ENCODE measurements at regions not wholly inside any gene's neighbourhood (a gene's known extent, or its start where the extent isn't known, plus 50 kb on each side); places are given as distances from the start of the nearest gene placed in this dataset.

GRCh38 chr14:53628261-53628660 is 328.4 kb downstream of the BMP4 start:
- no peaks in the 10 kb centered on the region for H3K36me3 ChIP-seq (ENCODE audit: control insufficient read depth, low read length)
- no peaks in the 10 kb centered on the region for H3K9me2 ChIP-seq (replicated peaks; ENCODE audit: control insufficient read depth, low read length)
- H3K4me2 ChIP-seq (ENCODE audit: low read length), result no peak overlapping the region
- H3F3A ChIP-seq (ENCODE audit: control insufficient read depth, insufficient read depth), result no peaks in the 10 kb centered on the region
- H4K20me1 ChIP-seq (ENCODE audit: control insufficient read depth, insufficient read depth, low read depth, low read length), result no peaks in the 10 kb centered on the region
- H3K4me1 ChIP-seq (ENCODE audit: control insufficient read depth, low read length), result no peaks in the 10 kb centered on the region
- TF ChIP-seq EZH2phosphoT487 (IDR thresholded peaks at IDR 0.05; ENCODE audit: borderline replicate concordance, low read length) (no peak), CTCF (IDR thresholded peaks at IDR 0.05; ENCODE audit: low read depth, low read length, poor library complexity, severe bottlenecking) (no peak)
- no peaks in the 10 kb centered on the region for H3K9me3 ChIP-seq (ENCODE audit: control insufficient read depth, insufficient read depth, low read length)
- no peak overlapping the region for H3K4me3 ChIP-seq (ENCODE audit: low read length)
- no peak overlapping the region for H3K27ac ChIP-seq (ENCODE audit: low read depth, low read length)
- H3K27me3 ChIP-seq (ENCODE audit: control insufficient read depth, low read length), result no peaks in the 10 kb centered on the region
- no peaks in the 10 kb centered on the region for H3K79me2 ChIP-seq (ENCODE audit: control insufficient read depth, low read length)

- Histone ChIP-seq H3K9me2 (replicated peaks; ENCODE audit: control insufficient read depth, low read length) (no peaks in the 10 kb centered on the region), H3F3A (ENCODE audit: control insufficient read depth, insufficient read depth) (no peaks in the 10 kb centered on the region), H4K20me1 (ENCODE audit: control insufficient read depth, insufficient read depth, low read depth, low read length) (no peaks in the 10 kb centered on the region), H3K27me3 (ENCODE audit: control insufficient read depth, low read length) (no peaks in the 10 kb centered on the region), H3K9me3 (ENCODE audit: control insufficient read depth, insufficient read depth, low read length) (no peaks in the 10 kb centered on the region), H3K27ac (ENCODE audit: low read depth, low read length) (no peak overlapping the region), H3K79me2 (ENCODE audit: control insufficient read depth, low read length) (no peaks in the 10 kb centered on the region), H3K4me1 (ENCODE audit: control insufficient read depth, low read length) (peaks cover under 1% of the 10 kb centered on the region), H3K4me3 (ENCODE audit: low read length) (no peak overlapping the region), H3K4me2 (ENCODE audit: low read length) (no peak overlapping the region), H3K36me3 (ENCODE audit: control insufficient read depth, low read length) (no peaks in the 10 kb centered on the region)
- TF ChIP-seq CTCF (IDR thresholded peaks at IDR 0.05; ENCODE audit: low read depth, low read length, poor library complexity, severe bottlenecking) (no peak), EZH2phosphoT487 (IDR thresholded peaks at IDR 0.05; ENCODE audit: borderline replicate concordance, low read length) (no peak)
These were observed 329.9 kb downstream of the BMP4 start for GRCh38 chr14:53626761-53627160.

- no peak overlapping the region for H3K27ac ChIP-seq (ENCODE audit: low read depth, low read length)
- no peak overlapping the region for H3K4me3 ChIP-seq (ENCODE audit: low read length)
- H3K4me2 ChIP-seq (ENCODE audit: low read length), result no peak overlapping the region
- H3K9me3 ChIP-seq (ENCODE audit: control insufficient read depth, insufficient read depth, low read length), result no peaks in the 10 kb centered on the region
- no peaks in the 10 kb centered on the region for H3K79me2 ChIP-seq (ENCODE audit: control insufficient read depth, low read length)
- peaks cover 11% of the 10 kb centered on the region for H3K4me1 ChIP-seq (ENCODE audit: control insufficient read depth, low read length)
- no peaks in the 10 kb centered on the region for H3K27me3 ChIP-seq (ENCODE audit: control insufficient read depth, low read length)
- no peaks in the 10 kb centered on the region for H3K9me2 ChIP-seq (replicated peaks; ENCODE audit: control insufficient read depth, low read length)
- no peaks in the 10 kb centered on the region for H3F3A ChIP-seq (ENCODE audit: control insufficient read depth, insufficient read depth)
- H4K20me1 ChIP-seq (ENCODE audit: control insufficient read depth, insufficient read depth, low read depth, low read length), result no peaks in the 10 kb centered on the region
- no peaks in the 10 kb centered on the region for H3K36me3 ChIP-seq (ENCODE audit: control insufficient read depth, low read length)
- no peak for TF ChIP-seq CTCF (IDR thresholded peaks at IDR 0.05; ENCODE audit: low read depth, low read length, poor library complexity, severe bottlenecking)
- TF ChIP-seq EZH2phosphoT487 (IDR thresholded peaks at IDR 0.05; ENCODE audit: borderline replicate concordance, low read length), result no peak
These were observed 334.2 kb downstream of the BMP4 start for GRCh38 chr14:53622447-53622846.

GRCh38 chr14:53621921-53622320 is 334.7 kb downstream of the BMP4 start:
- Histone ChIP-seq H3K79me2 (ENCODE audit: control insufficient read depth, low read length) (no peaks in the 10 kb centered on the region), H3K4me3 (ENCODE audit: low read length) (no peak overlapping the region), H3K36me3 (ENCODE audit: control insufficient read depth, low read length) (no peaks in the 10 kb centered on the region), H3K4me2 (ENCODE audit: low read length) (no peak overlapping the region), H3K27ac (ENCODE audit: low read depth, low read length) (no peak overlapping the region), H3K4me1 (ENCODE audit: control insufficient read depth, low read length) (peaks cover 11% of the 10 kb centered on the region), H3F3A (ENCODE audit: control insufficient read depth, insufficient read depth) (no peaks in the 10 kb centered on the region), H3K9me3 (ENCODE audit: control insufficient read depth, insufficient read depth, low read length) (no peaks in the 10 kb centered on the region), H3K27me3 (ENCODE audit: control insufficient read depth, low read length) (no peaks in the 10 kb centered on the region), H3K9me2 (replicated peaks; ENCODE audit: control insufficient read depth, low read length) (no peaks in the 10 kb centered on the region), H4K20me1 (ENCODE audit: control insufficient read depth, insufficient read depth, low read depth, low read length) (no peaks in the 10 kb centered on the region)
- no peak for TF ChIP-seq EZH2phosphoT487 (IDR thresholded peaks at IDR 0.05; ENCODE audit: borderline replicate concordance, low read length)
- no peak for TF ChIP-seq CTCF (IDR thresholded peaks at IDR 0.05; ENCODE audit: low read depth, low read length, poor library complexity, severe bottlenecking)

Data from DOHH2 (cell line).